ENCODE measurements at regions not wholly inside any gene's neighbourhood (a gene's known extent, or its start where the extent isn't known, plus 50 kb on each side); places are given as distances from the start of the nearest gene placed in this dataset.
"Not testable (repeated sequence)": the region's sequence is repeated elsewhere in the genome, so short reads cannot be mapped to it uniquely, and the experiment has no call there.

GRCh38 chr15:96216481-96216880 is 114.0 kb upstream of the NR2F2 start:
- not testable (repeated sequence) for TF ChIP-seq CTCF, POLR2A (IDR thresholded peaks at IDR 0.05)

Measured in body of pancreas (tissue), 4 donors.